ENCODE measurements at regions not wholly inside any gene's neighbourhood (a gene's known extent, or its start where the extent isn't known, plus 50 kb on each side); places are given as distances from the start of the nearest gene placed in this dataset.
"Not testable (repeated sequence)": the region's sequence is repeated elsewhere in the genome, so short reads cannot be mapped to it uniquely, and the experiment has no call there.

- no peaks in the 10 kb centered on the region for H3K27me3 Mint-ChIP-seq (ENCODE audit: unreplicated experiment)
- no peak overlapping the region for H3K27ac Mint-ChIP-seq (ENCODE audit: unreplicated experiment)
- H3K4me3 Mint-ChIP-seq (ENCODE audit: unreplicated experiment), result no peak overlapping the region
These were observed 138.6 kb upstream of the MARCKS start for GRCh38 chr6:113718588-113718987.

GRCh38 chr6:113719064-113719463 is 138.1 kb upstream of the MARCKS start:
- Mint-ChIP-seq H3K4me3 (ENCODE audit: unreplicated experiment) (no peak overlapping the region), H3K9me3 (ENCODE audit: unreplicated experiment) (no peaks in the 10 kb centered on the region), H3K4me1 (ENCODE audit: unreplicated experiment) (peaks cover 9% of the 10 kb centered on the region), H3K36me3 (ENCODE audit: unreplicated experiment) (no peaks in the 10 kb centered on the region), H3K27ac (ENCODE audit: unreplicated experiment) (no peak overlapping the region), H3K27me3 (ENCODE audit: unreplicated experiment) (no peaks in the 10 kb centered on the region)
- no peak for DNase-seq (ENCODE audit: extremely low spot score, unreplicated experiment)
- TF ChIP-seq CTCF (IDR thresholded peaks at IDR 0.05), result no peak

More at GRCh38 chr6:113718588-113718987, 138.6 kb upstream of the MARCKS start:
- H3K36me3 Mint-ChIP-seq (ENCODE audit: unreplicated experiment), result no peaks in the 10 kb centered on the region
- DNase-seq (ENCODE audit: extremely low spot score, unreplicated experiment), result no peak
- TF ChIP-seq CTCF (IDR thresholded peaks at IDR 0.05), result no peak
- no peaks in the 10 kb centered on the region for H3K9me3 Mint-ChIP-seq (ENCODE audit: unreplicated experiment)
- H3K4me1 Mint-ChIP-seq (ENCODE audit: unreplicated experiment), result peaks cover 9% of the 10 kb centered on the region

GRCh38 chr6:113719545-113719944 is 137.6 kb upstream of the MARCKS start:
- H3K4me1 Mint-ChIP-seq (ENCODE audit: unreplicated experiment), result peaks cover 9% of the 10 kb centered on the region
- H3K36me3 Mint-ChIP-seq (ENCODE audit: unreplicated experiment), result no peaks in the 10 kb centered on the region
- H3K27me3 Mint-ChIP-seq (ENCODE audit: unreplicated experiment), result no peaks in the 10 kb centered on the region
- H3K4me3 Mint-ChIP-seq (ENCODE audit: unreplicated experiment), result no peak overlapping the region
- H3K9me3 Mint-ChIP-seq (ENCODE audit: unreplicated experiment), result no peaks in the 10 kb centered on the region
- no peak for TF ChIP-seq CTCF (IDR thresholded peaks at IDR 0.05)
- no peak overlapping the region for H3K27ac Mint-ChIP-seq (ENCODE audit: unreplicated experiment)
- no peak for DNase-seq (ENCODE audit: extremely low spot score, unreplicated experiment)

- Mint-ChIP-seq H3K9me3 (ENCODE audit: unreplicated experiment) (no peaks in the 10 kb centered on the region), H3K4me3 (ENCODE audit: unreplicated experiment) (no peak overlapping the region), H3K27me3 (ENCODE audit: unreplicated experiment) (no peaks in the 10 kb centered on the region), H3K4me1 (ENCODE audit: unreplicated experiment) (peaks cover 9% of the 10 kb centered on the region), H3K36me3 (ENCODE audit: unreplicated experiment) (no peaks in the 10 kb centered on the region), H3K27ac (ENCODE audit: unreplicated experiment) (no peak overlapping the region)
- no peak for DNase-seq (ENCODE audit: extremely low spot score, unreplicated experiment)
- TF ChIP-seq CTCF (IDR thresholded peaks at IDR 0.05), result no peak
These were observed 134.0 kb upstream of the MARCKS start for GRCh38 chr6:113723182-113723581.

GRCh38 chr6:113724927-113725326 is 132.2 kb upstream of the MARCKS start:
- H3K4me1 Mint-ChIP-seq (ENCODE audit: unreplicated experiment); H3K27ac Mint-ChIP-seq (ENCODE audit: unreplicated experiment): not testable (repeated sequence)

GRCh38 chr6:113731541-113731940 is 125.6 kb upstream of the MARCKS start:
- H3K27me3 Mint-ChIP-seq (ENCODE audit: unreplicated experiment), result no peaks in the 10 kb centered on the region
- H3K4me1 Mint-ChIP-seq (ENCODE audit: unreplicated experiment), result peaks cover 25% of the 10 kb centered on the region
- no peaks in the 10 kb centered on the region for H3K9me3 Mint-ChIP-seq (ENCODE audit: unreplicated experiment)
- no peak overlapping the region for H3K27ac Mint-ChIP-seq (ENCODE audit: unreplicated experiment)
- no peak for DNase-seq (ENCODE audit: extremely low spot score, unreplicated experiment)
- no peak for TF ChIP-seq CTCF (IDR thresholded peaks at IDR 0.05)
- H3K36me3 Mint-ChIP-seq (ENCODE audit: unreplicated experiment), result no peaks in the 10 kb centered on the region
- H3K4me3 Mint-ChIP-seq (ENCODE audit: unreplicated experiment), result no peak overlapping the region

More at GRCh38 chr6:113724927-113725326, 132.2 kb upstream of the MARCKS start:
- not testable (repeated sequence) for DNase-seq (ENCODE audit: extremely low spot score, unreplicated experiment); H3K4me3 Mint-ChIP-seq (ENCODE audit: unreplicated experiment); H3K27me3 Mint-ChIP-seq (ENCODE audit: unreplicated experiment); H3K36me3 Mint-ChIP-seq (ENCODE audit: unreplicated experiment); H3K9me3 Mint-ChIP-seq (ENCODE audit: unreplicated experiment)

Data from osteocyte (in vitro differentiated cells).